Retina (tissue), 1 donor: ENCODE measurements at regions not wholly inside any gene's neighbourhood (a gene's known extent, or its start where the extent isn't known, plus 50 kb on each side); places are given as distances from the start of the nearest gene placed in this dataset.
"Not testable (repeated sequence)": the region's sequence is repeated elsewhere in the genome, so short reads cannot be mapped to it uniquely, and the experiment has no call there.

Source experiments
- DNase-seq: peaks from one replicate; pipeline ENCODE4 v3.0.0-alpha.2; 2016

DNA sequence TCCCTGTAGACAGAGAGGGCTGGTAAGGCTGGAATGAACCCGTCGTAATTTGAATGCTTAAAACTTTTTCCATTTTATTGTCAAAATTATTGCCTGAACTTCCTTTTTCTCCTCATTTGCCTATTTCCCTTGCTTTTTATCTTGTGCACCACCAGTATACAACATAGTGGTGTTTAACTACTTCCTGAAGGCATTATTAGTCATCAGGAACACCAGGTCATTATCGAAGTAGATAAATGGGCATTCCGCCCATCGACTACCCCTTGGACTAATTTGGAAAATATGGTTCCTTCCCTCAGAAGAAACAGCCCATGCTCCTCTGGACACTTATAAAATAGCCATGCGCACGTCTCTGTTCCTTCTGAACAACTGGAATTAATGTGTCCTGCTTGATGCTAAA lies 232.1 kb downstream of the TM9SF2 start:
- DNase-seq: no peak

DNA sequence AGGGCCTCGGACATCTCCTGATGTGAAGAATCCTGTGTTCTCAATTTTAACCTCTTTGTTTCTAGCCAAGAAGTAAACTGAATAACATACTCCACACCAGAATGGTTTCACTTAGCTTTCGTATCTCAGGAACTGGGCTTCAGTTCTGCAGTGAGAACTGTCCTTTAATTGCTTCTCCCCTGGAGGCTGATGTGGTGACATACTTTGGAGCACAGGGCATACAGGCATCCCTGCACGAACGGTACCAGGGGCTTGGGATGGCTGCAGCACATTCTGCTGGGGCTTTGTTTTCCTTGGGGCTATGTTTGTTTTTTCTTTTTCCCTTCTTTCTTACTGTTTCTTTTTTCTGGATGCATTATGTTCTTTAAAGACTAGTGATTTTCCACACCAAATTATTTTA lies 230.5 kb downstream of the TM9SF2 start:
- DNase-seq: no peak

DNA sequence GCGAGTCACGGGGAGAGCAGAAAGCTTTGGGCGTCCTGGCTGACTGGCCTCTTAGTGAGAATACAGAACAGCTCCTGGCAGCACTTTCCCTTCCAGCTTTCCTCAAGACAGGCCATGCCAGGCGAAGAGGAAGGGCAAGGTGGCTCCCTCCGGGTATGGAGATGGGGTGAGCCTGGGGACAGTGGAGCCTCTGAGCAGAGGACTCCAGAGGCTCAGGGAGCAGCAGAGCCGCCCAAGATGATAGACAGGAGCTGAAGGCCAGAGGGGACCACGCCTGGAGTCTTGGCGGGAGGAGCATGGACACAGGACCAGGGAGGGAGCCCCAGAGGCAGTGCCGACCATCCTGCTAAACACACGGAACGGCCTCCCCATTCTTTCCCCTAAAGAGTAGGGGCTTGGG lies 229.1 kb downstream of the TM9SF2 start:
- no peak for DNase-seq

DNA sequence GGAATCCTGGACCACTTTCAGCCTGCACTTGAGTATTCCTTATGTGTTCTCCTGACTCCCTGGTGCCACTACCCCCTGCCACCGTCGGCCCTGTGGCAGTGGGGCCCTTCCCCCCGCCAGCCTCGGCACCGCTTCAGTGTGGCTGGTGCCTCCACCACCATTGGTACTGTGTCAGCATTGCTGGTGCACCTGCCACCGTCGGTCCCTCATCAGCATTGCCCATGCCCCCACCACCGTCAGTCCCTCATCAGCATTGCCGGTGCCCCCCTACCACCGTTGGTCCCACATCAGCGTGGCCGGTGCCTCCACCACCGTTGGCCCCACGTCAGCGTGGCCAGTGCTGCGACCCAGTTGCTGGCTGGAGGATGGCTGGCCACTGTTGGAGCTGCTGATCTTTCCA lies 228.5 kb downstream of the TM9SF2 start:
- no peak for DNase-seq

DNA sequence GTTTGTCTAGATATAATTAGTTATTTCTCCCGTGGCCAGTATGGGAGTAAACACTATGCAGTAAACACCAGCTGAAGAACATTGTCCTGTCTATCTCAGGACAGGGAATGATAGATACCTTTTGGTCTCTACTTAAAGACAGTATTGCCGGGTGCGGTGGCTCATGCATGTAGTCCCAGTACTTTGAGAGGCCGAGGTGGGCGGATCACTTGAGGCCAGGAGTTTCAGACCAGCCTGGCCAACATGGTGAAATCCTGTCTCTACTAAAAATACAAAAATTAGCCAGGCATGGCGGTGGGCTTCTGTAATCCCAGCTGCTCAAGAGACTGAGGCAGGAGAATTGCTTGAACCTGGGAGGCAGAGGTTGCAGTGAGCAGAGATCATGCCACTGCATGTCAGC lies 226.4 kb downstream of the TM9SF2 start:
- DNase-seq: not testable (repeated sequence)

DNA sequence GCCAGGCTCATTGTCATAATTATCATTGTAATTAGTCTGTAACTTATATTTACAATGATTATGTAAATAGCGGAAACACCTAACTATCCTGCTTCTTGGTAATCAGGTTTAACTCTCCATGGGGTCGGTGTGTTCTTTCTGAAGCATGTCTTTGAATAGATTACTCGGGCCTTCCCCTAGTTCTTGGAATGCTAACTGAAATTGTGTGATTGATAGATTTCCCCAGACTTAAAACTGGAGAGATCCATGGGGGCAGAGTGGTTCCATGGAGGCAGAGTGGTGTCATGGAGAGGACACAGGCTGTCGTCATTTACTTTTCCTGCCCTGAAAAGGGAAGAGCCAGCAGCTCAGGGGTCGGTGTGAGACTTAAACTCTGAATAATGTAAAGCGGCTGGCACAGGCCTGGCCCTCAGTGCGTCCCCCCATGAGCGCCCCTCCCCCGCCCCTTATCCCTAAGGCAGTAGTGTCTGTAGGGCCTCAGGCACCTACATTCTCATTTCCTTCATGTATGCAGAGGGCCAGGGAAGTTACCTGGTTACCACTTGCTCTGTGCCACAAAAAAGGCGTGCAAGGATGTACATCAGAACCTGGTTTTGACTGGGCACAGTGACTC lies 225.1 kb downstream of the TM9SF2 start:
- no peak for DNase-seq

DNA sequence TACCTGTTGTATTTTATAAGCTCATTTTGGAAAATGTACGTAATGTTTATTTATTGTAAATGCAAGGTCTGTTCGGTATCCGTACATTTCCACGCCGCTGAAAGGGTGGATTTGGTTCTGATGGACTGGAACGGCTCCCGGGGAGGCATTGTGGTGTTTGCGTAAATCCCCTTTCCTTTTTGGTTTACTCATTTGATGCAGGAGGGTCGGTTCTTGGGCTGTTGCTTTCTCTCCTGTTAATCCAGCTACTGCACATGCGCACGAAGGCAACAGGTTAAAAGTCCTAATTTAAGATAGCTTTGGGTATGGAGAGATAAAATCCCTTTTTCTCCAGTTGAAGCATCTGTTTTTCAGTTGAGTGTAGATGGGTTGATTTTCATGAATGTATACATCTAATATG lies 224.4 kb downstream of the TM9SF2 start:
- DNase-seq: no peak

DNA sequence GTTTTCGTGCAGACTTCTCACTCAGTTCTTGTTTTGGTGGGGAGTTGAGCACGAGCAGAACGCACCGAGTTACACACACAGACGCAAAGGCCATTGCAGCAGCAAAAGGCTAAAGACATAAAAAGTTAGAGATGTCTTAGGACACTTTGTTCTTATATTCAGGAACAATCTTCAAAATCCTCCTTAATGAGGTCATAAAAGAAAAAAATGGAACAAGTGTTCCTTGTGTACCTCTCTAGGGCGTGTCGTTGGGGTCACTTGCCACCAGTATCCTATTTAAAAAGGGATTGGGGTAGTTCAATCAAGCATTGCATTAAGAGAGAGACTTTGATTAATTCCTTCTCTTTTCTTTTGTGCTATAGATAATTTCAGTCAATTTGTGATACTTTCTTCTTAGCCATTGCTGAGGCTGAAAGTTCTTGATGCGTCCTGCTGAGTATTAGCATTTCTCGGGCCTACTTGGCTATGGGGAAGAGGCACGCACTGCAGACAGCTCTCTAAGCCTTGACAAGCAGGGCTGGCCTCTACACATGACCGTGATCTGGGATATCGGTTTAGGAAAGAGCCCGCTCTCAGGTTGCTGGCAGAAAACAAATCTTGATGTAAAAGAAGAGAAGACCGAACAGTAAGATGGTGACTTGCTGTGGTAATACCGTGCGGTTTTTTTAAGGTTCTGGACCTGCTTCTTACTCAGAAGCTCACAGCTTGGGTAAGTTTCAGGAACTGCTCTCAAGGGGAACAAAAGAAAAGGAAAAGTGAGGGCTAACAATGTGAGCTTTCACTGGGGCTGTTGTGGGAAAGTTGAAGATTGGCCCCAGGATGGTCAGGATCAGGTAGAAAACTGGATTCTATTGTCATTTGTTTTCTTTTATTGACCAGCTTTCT lies 223.6 kb downstream of the TM9SF2 start:
- no peak for DNase-seq

DNA sequence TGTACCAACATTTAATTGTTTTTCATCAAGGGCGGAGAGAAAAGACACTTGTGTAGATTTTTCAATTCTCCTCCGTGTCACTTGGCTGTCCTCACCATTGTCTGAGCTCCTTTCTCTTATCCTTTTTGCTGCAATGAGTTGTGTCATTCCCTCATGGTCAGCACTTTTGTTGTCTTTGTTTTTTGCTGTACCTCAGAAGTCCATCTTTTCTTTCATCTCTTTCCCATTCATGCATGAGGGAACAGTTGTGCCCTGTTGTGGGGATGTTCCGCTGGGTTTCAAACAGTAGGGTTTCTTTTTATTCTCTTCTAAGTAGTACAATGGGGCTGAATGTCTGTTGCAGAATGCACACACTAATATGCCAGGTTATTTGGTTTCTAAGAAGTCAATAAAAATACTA lies 222.6 kb downstream of the TM9SF2 start:
- DNase-seq: no peak

DNA sequence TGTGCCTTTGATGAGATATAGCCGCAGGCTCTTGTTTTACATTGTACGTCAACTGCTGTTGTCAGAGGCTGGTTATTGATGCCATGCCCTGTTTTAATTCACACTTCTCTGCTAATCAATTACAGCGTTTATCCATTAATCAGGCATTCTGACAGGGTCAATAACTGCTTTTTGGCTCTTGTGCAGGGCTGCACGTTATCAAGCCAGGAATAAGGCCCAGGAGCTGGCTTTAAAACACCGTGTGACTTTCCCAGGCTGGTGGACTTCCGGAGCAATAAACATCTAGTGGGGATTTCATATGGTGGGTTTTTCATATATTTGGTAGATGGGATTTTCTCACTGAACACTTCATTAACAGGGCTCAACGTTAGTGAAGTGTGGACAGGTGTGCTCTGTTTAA lies 221.7 kb downstream of the TM9SF2 start:
- no peak for DNase-seq

DNA sequence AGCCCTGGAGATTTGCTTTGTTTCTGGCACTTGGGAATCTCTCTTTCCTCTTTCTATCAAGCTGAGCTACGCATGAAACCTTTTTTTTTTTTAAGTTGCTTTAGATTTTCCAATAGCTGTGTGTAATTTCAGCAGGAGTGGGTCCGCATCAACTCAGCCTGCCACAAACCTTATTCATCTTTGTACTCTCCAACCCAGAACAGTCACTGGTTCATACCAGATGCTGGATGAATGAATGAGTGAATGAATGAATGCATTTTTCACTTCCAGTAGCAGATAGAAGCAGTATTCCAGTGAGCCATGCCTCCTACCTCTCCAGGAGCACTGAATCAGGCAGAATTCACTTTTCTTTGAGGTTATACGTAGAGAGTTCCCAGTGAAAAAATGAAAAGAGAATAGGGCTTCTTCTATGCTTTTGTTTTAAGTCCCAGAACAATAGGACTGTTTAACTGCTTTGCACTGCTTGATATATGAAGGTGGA lies 221.1 kb downstream of the TM9SF2 start:
- DNase-seq: no peak

DNA sequence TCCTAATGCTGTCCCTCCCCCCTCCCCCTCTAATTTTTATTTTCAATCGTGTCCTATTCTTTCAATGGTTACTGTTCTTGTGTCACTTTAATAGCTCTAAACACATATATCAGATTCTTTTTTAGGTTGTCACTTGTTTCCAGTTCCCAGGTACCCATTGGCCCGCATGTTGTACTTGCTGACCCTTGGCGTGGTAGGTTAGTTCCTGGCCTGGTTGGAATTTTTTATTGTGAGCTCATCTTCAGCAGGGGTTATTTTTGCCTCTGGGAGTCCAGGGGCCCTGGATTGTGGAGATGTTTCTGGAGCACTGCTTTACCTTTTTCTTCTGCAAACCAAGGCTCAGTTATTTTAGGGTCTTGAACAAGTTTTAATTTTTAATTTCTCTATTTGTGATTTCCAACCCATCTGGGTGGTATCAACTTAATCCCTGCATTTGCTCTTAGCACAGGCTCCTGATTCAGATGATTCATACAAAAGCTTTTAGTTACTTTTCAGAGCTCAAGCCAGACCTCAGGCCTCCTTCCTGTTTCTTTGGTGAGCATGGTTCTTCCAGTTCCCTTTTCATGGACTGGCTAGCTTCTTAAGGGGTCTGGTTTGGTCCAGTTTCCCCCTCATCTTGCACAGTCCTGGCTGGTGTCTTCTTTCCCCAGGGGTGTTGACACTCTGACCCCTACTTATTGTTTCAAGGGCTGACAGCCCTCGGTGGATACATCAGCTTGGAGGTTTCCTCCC lies 220.5 kb downstream of the TM9SF2 start:
- no peak for DNase-seq

DNA sequence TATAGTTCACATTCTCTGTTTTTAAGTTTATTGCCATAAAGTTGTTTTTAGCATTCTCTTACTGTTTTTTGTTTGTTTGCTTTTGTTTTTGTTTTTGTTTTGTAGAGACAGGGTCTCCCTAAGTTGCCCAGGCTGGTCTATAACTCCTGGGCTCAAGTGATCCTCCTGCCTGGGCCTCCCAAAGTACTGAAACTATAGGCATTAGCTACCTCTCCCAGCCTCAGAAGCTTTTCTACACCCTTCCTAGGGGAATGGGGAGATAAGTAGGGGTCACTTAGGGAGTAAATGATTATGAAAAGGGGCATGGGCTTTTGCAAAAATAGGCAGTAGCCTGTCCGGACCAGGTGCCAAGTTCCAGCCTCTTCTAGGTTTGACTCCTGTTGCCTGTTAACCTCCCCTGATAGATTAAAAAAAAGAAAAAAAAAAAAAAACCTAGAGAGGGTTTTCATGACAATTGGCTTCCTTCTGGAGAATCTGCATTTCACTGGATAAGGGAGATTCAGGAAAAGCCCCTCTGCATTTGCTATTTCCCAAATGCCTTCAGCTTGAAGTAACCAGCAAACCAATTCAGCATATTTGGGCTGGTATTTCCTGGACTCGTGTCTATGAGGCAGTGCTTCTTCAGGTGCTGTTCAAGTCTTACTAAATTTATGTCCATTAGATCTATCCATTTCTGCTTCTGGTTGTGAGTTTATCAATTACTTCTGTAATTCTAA lies 216.8 kb downstream of the TM9SF2 start:
- no peak for DNase-seq

DNA sequence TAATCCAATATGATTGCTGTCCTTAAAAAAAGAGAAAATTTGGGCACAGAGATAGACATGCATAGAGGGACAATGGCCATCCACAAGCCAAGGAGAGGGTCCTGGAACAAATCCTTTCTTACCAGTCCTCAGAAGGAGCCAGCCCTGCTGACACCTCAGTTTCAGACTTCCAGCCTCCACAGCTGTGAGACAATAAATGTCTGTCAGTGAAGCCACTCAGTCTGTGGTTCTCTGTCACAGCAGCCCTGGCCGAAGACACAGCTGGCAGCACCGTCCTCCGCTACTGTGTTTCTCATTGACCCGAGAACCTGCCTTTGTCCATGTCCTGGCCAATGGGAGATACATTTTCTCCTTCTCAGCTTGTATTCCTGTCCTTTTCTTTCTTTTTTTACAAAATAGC lies 207.9 kb downstream of the TM9SF2 start:
- no peak for DNase-seq

DNA sequence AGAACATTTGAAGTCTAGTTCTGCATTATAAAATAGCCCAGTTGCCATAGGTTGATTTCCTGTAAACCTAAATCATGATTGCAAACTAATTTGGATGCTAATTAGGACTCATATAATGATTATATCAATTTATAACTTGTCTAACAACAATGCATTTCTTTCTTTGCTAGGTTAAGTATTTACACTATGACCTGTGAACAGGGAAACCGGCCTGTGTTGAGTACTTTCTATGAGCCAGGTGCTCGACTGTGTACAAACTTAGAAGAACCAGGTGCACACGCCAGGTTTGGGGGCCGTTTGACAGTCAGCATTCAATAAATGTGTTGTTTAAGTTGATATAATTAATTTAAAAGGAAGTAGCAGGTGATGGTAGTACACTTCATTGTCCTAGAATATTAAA lies 203.1 kb downstream of the TM9SF2 start:
- DNase-seq: no peak

DNA sequence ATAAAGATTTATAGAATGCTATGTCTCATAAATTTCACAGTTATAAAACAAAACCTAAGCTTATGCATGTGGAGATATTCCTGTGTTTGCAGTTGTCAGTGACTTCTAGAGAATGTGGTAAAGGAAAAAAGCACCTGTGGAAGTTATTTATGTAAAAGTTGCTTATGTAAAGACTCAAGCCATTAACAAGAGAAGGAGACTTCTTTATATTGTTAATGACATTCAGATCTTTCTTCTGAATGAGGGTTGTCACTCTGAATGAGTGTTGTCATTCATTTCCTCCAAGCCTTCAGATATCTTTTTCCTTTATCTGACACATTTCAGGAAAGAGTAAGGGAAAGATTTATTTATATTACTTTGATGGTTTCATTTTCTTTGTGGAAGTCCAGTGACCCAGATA lies 202.6 kb downstream of the TM9SF2 start:
- no peak for DNase-seq

DNA sequence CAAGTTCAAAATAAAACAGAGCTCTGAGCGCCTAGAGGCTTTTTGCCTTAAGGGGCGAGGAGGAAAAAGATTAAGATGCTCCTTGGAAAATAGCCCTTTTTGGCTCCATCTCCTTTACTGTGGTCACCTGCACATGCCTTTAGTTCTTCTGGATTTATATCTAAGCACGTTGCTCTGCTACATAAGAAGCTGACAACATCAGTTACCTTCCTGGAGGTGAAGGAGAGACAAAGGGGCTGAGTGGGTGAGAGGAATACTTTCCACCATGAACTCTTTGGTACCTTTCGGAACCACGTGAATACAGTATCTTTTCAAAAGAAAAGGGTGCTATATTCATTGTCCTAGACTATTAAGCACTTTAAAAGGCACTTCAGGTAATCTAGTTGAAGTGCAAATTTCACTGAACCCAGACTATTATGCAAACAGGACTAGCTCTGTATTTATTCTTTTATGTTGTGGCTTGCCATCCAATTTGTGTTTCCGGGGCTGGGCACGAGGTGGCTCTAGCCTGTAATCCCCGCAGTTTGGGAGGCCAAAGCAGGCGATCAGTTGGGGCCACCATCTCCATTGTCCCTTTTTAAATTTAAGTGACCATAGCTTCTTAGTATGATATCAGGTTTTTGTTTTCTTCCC lies 201.5 kb downstream of the TM9SF2 start:
- no peak for DNase-seq

DNA sequence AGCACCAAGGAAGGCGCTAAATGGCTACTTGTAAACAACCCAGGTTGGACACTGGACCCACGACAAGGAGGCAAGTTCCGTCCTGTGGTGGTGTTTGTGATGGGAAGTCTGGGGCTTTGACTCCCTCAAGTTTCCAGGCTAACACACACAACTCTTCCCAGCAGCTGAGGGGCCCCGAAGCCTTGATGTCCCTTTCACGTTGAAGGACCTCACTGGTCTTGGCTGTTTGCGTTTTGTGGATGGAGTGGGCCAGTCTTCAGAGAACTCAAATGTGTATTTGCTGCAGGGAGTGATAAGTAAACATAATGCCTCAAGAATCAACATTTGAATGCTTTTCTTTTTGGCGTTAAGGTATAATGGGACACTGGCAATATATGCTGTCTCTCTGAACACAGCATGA lies 199.2 kb downstream of the TM9SF2 start:
- no peak for DNase-seq

DNA sequence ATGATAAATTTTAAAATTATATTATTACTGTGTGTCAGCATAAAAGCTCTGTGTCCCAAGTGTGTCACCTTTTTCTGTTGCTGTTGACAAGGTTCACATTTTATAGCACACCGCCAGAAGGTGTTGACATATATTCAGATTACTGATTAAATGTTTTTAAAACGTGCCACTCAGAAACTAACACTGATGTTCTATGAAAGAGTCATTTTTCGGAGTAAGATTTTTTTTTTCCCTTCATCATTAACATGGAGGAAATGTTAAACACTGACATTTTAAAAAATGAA lies 197.5 kb downstream of the TM9SF2 start:
- no peak for DNase-seq

DNA sequence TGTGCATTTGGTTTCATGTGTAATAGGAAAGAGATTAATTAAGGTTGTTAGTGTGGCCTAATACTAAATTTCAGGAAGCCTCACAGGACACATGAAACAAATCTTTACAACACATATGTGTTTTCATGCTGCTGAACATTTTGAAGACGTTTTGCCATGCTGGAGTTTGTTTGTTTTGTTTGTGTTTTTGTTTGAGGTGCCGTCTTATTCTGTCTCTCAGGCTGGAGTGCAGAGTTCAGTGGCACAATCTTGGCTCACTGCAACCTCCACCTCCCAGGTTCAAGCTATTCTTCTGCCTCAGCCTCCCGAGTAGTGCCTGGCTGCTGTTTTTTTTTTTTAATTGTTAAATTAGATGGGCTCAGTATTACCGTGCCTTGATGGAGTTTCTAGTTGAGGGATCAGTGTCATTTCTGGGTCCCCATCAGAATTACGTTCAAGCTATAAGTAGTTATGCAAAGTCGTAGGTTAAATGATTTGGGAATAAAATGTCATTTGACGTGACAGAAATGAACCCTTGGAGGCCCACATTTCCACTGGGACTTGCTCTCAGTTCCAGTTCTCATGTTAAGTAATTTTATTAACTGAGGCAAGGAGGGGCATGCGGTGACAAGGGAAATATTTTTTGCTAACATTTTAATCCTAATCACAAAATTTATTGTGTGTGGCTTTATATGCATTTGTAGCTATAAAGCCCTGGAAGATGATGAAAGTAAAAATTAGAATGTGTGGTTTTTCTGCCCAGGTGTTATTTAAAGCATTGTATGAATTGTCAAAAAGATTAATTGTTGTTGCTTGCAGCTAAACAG lies 196.9 kb downstream of the TM9SF2 start:
- no peak for DNase-seq

DNA sequence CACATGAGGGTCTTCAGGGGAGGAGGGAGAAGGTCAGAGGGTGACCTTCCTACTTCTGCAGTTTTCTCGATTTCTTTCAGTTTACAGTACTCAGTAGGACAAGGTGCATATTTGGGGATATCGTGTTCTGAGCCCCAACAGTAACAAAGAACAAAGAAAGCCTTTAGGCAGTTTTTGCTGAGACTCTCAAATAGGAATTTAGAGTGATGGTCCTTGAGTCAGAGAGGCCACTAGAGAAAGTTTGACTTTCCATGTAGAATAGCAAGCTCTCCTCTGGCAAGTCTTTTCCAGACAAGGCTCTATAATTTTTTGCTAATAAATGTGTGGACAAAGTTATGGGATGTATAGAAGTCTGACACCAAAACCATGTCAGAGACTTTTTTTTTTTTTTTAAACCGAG lies 194.6 kb downstream of the TM9SF2 start:
- no peak for DNase-seq
